GM12891 (cell line): ENCODE measurements at regions not wholly inside any gene's neighbourhood (a gene's known extent, or its start where the extent isn't known, plus 50 kb on each side); places are given as distances from the start of the nearest gene placed in this dataset.

Experiments
- PAX5 ChIP-seq: IDR thresholded peaks from 2 replicates; pipeline ENCODE4 v1.6.1; 2011; ENCODE audit warnings: low read length, moderate library complexity, mild to moderate bottlenecking; ENCODE audit not compliant: insufficient read depth, severe bottlenecking
- POLR2A ChIP-seq: IDR thresholded peaks from 2 replicates; pipeline ENCODE4 v1.6.1; 2011; ENCODE audit warnings: low read depth, low read length, control low read depth
- POLR2AphosphoS5 ChIP-seq: IDR thresholded peaks from 2 replicates; pipeline ENCODE4 v1.6.1; 2011; ENCODE audit warnings: low read depth, low read length, control low read depth
- POU2F2 ChIP-seq: IDR thresholded peaks from 2 replicates; pipeline ENCODE4 v1.6.1; 2011; ENCODE audit warnings: low read depth, mild to moderate bottlenecking, control low read depth, low read length, moderate library complexity
- SPI1 ChIP-seq: IDR thresholded peaks from 2 replicates; pipeline ENCODE4 v1.6.1; 2011; ENCODE audit warnings: low read depth, low read length, control low read depth
- TAF1 ChIP-seq: IDR thresholded peaks from 2 replicates; pipeline ENCODE4 v1.6.1; 2011; ENCODE audit warnings: low read depth, low read length, control low read depth

- no peak for TF ChIP-seq POLR2AphosphoS5
- TF ChIP-seq POLR2A, result no peak
- no peak for TF ChIP-seq TAF1
- TF ChIP-seq SPI1, result no peak
- no peak for TF ChIP-seq PAX5
- TF ChIP-seq POU2F2, result no peak
Measured at GRCh38 chr2:18404708-18405107, 155.7 kb downstream of the RDH14 start.
